Caco-2 (cell line): ENCODE measurements at regions not wholly inside any gene's neighbourhood (a gene's known extent, or its start where the extent isn't known, plus 50 kb on each side); places are given as distances from the start of the nearest gene placed in this dataset.

Experiments
- BruUV-seq: library from RNA; stranded (reverse); fragments of 400-500 nt; replicated peaks from 2 replicates; lab custom pipeline; 2021; lab: Mats Ljungman, UMichigan
- CTCF ChIA-PET: fragments of 300-600 bp; sonication (Branson Sonifier 250); formaldehyde crosslinking; loops from one replicate; lab custom pipeline; 2022; ENCODE audit warnings: antibody characterized with exemption; lab: Charles Lee
- POLR2A ChIA-PET: fragments of 300-600 bp; sonication (Branson Sonifier 250); formaldehyde crosslinking; loops from one replicate; lab custom pipeline; 2022; ENCODE audit warnings: antibody characterized with exemption; lab: Charles Lee
- DNase-seq, 2 experiments: peaks; one replicate each; pipeline versions ENCODE4 v3.0.0 to v3.0.0-alpha.2; 2020 to 2022
- H3K27me3 ChIP-seq: replicated peaks from 2 replicates; pipeline ENCODE4 v1.6.0; 2011; ENCODE audit warnings: low read length; ENCODE audit not compliant: control insufficient read depth, insufficient read depth
- H3K36me3 ChIP-seq: 2 replicates; pipeline ENCODE4 v1.5.1; 2011; ENCODE audit warnings: low read length; ENCODE audit not compliant: control insufficient read depth, insufficient read depth
- H3K4me1 ChIP-seq: fragments of 250-450 bp; sonication (Bioruptor Pico); 2 replicates; pipeline ENCODE4 v1.5.1; 2020; ENCODE audit warnings: mild to moderate bottlenecking
- H3K4me3 ChIP-seq: 2 replicates; pipeline ENCODE4 v1.5.1; 2011; ENCODE audit warnings: low read depth, mild to moderate bottlenecking, control low read depth, low read length
- H3K9me3 ChIP-seq: fragments of 250-450 bp; sonication (Bioruptor Pico); 2 replicates; pipeline ENCODE4 v1.5.1; 2020; ENCODE audit warnings: mild to moderate bottlenecking, moderate library complexity
- H3K27ac Mint-ChIP-seq: one replicate; pipeline ENCODE4 v1.8.0; 2022; ENCODE audit warnings: mixed read lengths; ENCODE audit not compliant: unreplicated experiment
- H3K27me3 Mint-ChIP-seq: one replicate; pipeline ENCODE4 v1.8.0; 2022; ENCODE audit warnings: mixed read lengths; ENCODE audit not compliant: insufficient read depth, unreplicated experiment
- H3K36me3 Mint-ChIP-seq: one replicate; pipeline ENCODE4 v1.8.0; 2022; ENCODE audit warnings: mild to moderate bottlenecking, mixed read lengths; ENCODE audit not compliant: insufficient read depth, unreplicated experiment
- H3K4me1 Mint-ChIP-seq: one replicate; pipeline ENCODE4 v1.8.0; 2022; ENCODE audit warnings: low read depth, mixed read lengths; ENCODE audit not compliant: unreplicated experiment
- H3K4me3 Mint-ChIP-seq: one replicate; pipeline ENCODE4 v1.8.0; 2022; ENCODE audit warnings: mild to moderate bottlenecking, moderate library complexity, mixed read lengths; ENCODE audit not compliant: unreplicated experiment
- H3K9me3 Mint-ChIP-seq: one replicate; pipeline ENCODE4 v1.8.0; 2022; ENCODE audit warnings: mixed read lengths; ENCODE audit not compliant: unreplicated experiment
- CTCF ChIP-seq, 2 experiments: fragments of 200-600 bp in 1 of 2; IDR thresholded peaks; 1 replicate in 1 of 2; 2 replicates in 1 of 2; pipeline versions ENCODE4 v1.5.1 to v1.8.0; 2011 to 2022; ENCODE audit warnings: antibody characterized with exemption in 1 of 2, control low read depth in 1 of 2, inconsistent platforms in 1 of 2, low read depth in 1 of 2, low read length in 1 of 2, mild to moderate bottlenecking in 1 of 2, moderate library complexity in 1 of 2; ENCODE audit not compliant: insufficient read depth in 1 of 2, severe bottlenecking in 1 of 2, unreplicated experiment in 1 of 2
- intact Hi-C: fragments of 100-400 bp; cut with micrococcal nuclease; formaldehyde crosslinking; loops from one replicate; pipeline ENCODE4 v1.10.0; 2022; ENCODE audit not compliant: unreplicated experiment

GRCh38 chr5:105530716-105531261 is 1968.2 kb upstream of the NUDT12 start:
- no peak overlapping the region for H3K27ac Mint-ChIP-seq

GRCh38 chr5:105529851-105530250 is 1967.3 kb upstream of the NUDT12 start:
- H3K27ac Mint-ChIP-seq = no peak overlapping the region
- no peaks in the 10 kb centered on the region for H3K27me3 ChIP-seq
- H3K4me1 ChIP-seq = no peaks in the 10 kb centered on the region
- H3K27me3 Mint-ChIP-seq = no peaks in the 10 kb centered on the region
- no peaks in the 10 kb centered on the region for H3K36me3 Mint-ChIP-seq
- TF ChIP-seq CTCF (IDR thresholded peaks at IDR 0.05; ENCODE audit: insufficient read depth in 1 of 2, low read depth in 1 of 2, low read length in 1 of 2, severe bottlenecking in 1 of 2, unreplicated experiment in 1 of 2) = no peak
- H3K9me3 Mint-ChIP-seq = peaks cover 10% of the 10 kb centered on the region
- intact Hi-C loops = no loop called here
- H3K4me3 ChIP-seq = no peak overlapping the region
- no peak for DNase-seq
- CTCF ChIA-PET = no interaction called here
- no peaks in the 10 kb centered on the region for H3K36me3 ChIP-seq
- no TSS peak for BruUV-seq
- no peak overlapping the region for H3K4me3 Mint-ChIP-seq
- no peaks in the 10 kb centered on the region for H3K9me3 ChIP-seq
- no peaks in the 10 kb centered on the region for H3K4me1 Mint-ChIP-seq
- POLR2A ChIA-PET = no interaction called here

More at GRCh38 chr5:105530716-105531261, 1968.2 kb upstream of the NUDT12 start:
- H3K36me3 ChIP-seq = no peaks in the 10 kb centered on the region
- Mint-ChIP-seq H3K27me3 (no peaks in the 10 kb centered on the region), H3K9me3 (peaks cover 10% of the 10 kb centered on the region), H3K36me3 (no peaks in the 10 kb centered on the region), H3K4me3 (no peak overlapping the region), H3K4me1 (no peaks in the 10 kb centered on the region)
- no TSS peak for BruUV-seq
- H3K4me1 ChIP-seq = no peaks in the 10 kb centered on the region
- CTCF ChIA-PET = no interaction called here
- no peak overlapping the region for H3K4me3 ChIP-seq
- no peak for TF ChIP-seq CTCF (IDR thresholded peaks at IDR 0.05; ENCODE audit: insufficient read depth in 1 of 2, low read depth in 1 of 2, low read length in 1 of 2, severe bottlenecking in 1 of 2, unreplicated experiment in 1 of 2)
- H3K9me3 ChIP-seq = no peaks in the 10 kb centered on the region
- DNase-seq = no peak
- intact Hi-C loops = no loop called here
- no peaks in the 10 kb centered on the region for H3K27me3 ChIP-seq
- POLR2A ChIA-PET = no interaction called here

- Histone ChIP-seq H3K36me3 (no peaks in the 10 kb centered on the region), H3K9me3 (no peaks in the 10 kb centered on the region), H3K4me1 (no peaks in the 10 kb centered on the region), H3K27me3 (no peaks in the 10 kb centered on the region), H3K4me3 (no peak overlapping the region)
- H3K27me3 Mint-ChIP-seq = no peaks in the 10 kb centered on the region
- BruUV-seq = no TSS peak
- no peak overlapping the region for H3K27ac Mint-ChIP-seq
- H3K4me1 Mint-ChIP-seq = no peaks in the 10 kb centered on the region
- intact Hi-C loops = no loop called here
- H3K4me3 Mint-ChIP-seq = no peak overlapping the region
- ChIA-PET CTCF (no interaction called here), POLR2A (no interaction called here)
- TF ChIP-seq CTCF (IDR thresholded peaks at IDR 0.05; ENCODE audit: insufficient read depth in 1 of 2, low read depth in 1 of 2, low read length in 1 of 2, severe bottlenecking in 1 of 2, unreplicated experiment in 1 of 2) = no peak
- no peak for DNase-seq
- H3K9me3 Mint-ChIP-seq = no peaks in the 10 kb centered on the region
- H3K36me3 Mint-ChIP-seq = no peaks in the 10 kb centered on the region
Measured at GRCh38 chr5:105508519-105508918, 1945.9 kb upstream of the NUDT12 start.
